ENCODE measurements at regions not wholly inside any gene's neighbourhood (a gene's known extent, or its start where the extent isn't known, plus 50 kb on each side); places are given as distances from the start of the nearest gene placed in this dataset.

DNA sequence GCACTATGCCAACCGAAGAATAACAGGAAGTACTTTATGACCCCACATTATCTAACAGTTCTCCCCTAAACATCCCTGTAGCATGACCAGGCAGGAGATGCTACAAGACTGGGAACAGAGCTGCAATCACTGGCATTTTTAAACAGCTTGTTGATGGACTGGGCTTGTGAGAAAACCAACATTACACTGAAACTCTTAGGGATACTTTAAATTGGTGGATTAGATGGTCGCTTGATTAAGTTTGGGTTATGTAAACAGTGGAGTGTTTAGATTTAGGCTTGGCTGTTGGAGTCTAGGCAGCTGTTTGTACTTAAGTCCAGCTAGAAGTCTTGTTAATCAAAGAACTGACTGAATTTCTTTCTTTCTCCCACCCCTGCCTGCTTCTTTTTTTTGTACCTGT lies 234.1 kb upstream of the BMP2 start:
- no peak for DNase-seq

DNA sequence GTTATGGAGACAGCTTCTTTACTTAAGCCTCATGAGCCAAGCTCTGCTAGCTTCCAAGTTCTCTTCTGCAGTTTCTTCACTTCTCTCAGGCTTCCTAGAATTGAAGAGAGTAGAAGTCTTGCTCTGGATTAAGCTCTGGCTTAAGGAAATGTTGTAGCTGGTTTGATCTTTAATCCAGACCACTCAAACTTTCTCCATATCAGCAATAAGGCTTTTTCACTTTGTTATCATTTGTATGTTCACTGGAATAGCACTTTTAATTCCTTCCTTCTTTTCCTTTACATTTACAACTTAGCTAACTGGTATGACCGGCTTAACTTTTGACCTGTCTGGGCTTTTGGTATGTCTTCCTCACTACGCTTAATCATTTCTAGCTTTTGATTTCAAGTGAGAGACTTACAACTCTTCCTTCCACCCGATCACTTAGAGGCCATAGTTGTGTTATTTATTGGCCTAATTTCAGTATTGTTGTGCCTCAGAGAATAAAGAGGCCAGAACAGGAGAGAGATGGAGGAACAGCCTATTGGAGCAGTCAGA lies 236.6 kb upstream of the BMP2 start:
- no peak for DNase-seq

DNA sequence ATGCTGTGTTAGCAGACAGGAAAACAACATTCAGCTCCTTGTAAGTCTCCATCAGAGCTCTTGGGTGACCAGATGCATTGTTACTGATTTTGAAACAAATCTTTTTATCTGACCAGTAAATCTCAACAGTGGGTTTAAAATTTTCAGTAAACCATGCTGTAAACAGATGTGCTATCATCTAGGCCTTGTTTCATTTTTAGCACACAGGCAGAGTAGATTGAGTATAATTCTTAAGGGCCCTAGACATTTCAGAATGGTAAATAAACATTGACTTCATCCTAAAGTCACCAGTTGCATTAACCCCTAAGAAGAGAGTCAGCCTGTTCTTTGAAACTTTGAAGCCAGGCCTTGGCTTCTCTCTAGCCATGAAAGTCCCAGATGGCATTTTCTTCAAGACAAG lies 237.2 kb upstream of the BMP2 start:
- no peak for DNase-seq

DNA sequence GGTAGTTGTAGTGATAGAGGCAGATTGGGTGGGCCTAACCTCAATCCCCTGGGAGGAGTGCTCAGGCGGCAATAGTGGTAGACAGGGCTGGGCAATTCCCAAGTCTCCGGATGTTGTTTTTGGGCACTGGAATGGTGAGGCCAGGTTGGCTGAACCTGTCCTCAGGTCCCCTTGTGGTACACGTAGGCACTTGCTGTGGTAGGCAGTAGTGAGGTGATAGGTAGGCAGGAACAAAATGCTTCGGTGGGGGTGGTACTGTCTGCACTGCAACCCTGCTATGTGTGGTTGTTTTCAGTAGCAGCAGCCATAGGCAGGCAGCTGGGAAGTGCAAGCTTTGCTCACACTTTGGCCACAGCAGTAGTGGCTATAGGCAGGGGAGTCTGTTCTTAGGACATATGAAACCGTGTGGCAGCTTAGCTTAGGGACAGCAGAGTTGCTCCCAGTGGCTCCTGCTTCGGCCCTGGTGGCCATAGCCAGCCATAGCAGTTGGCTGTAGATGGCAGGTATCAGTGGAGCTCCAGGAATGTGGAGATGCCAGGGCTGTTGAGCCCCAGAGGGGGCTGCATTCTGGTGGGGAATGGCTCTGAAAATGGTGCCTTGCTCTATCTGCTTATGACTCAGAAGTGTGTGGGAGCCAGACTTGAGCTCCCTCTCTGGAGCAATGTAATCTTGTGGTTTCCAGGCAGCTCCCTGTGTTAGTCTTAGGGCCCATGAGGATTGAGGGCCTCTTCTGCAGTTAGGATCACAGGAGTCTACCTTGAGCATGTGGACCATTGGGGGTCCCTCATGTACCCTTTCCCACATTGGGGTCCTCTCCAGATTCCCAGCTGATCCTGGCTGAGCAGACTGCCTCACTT lies 241.8 kb upstream of the BMP2 start:
- DNase-seq: no peak

- DNase-seq: no peak
Measured at GRCh38 chr20:6524305-6524704, 243.2 kb upstream of the BMP2 start.

DNA sequence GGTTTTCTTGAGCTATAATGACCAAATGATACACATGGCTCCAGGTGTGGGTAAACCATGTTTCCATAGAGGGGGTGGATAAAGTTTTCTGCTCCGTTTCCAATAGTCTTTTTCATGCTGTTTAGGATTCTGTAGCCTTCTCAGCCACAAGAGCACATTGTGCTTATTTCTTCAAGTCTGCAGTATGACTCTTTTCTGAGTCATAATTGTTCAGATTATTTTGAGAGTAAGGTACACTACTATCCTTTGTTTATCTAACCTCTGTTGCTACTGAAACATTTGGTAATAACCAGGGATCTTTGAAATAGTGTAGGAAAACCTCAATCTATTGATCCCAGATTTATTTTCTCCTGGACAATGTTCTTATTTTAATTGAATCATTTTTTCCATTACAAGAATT lies 247.9 kb upstream of the BMP2 start:
- DNase-seq: no peak

DNA sequence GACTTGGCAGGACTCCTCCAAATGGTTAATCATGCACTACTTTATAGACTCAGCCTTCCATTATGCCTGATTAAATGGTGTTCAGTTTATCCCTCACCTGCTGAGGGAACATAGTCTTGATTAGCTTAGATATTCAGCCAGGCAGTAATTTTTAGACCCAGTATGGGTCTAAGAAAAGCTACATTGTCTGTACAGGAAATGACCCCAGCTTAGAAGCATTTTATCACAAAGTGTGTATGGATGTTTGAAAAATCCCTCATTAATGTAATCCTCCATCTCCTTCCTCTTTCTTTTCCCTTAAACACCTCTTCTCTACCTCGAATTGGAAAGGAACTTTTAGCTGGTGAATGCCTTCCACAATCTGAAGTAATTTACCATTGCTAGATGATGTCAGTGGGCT lies 252.2 kb upstream of the BMP2 start:
- DNase-seq: no peak

GRCh38 chr20:6513599-6513998 lies 253.9 kb upstream of the BMP2 start:
- no peak for DNase-seq

GRCh38 chr20:6509374-6509773 lies 258.1 kb upstream of the BMP2 start:
- DNase-seq: no peak

DNA sequence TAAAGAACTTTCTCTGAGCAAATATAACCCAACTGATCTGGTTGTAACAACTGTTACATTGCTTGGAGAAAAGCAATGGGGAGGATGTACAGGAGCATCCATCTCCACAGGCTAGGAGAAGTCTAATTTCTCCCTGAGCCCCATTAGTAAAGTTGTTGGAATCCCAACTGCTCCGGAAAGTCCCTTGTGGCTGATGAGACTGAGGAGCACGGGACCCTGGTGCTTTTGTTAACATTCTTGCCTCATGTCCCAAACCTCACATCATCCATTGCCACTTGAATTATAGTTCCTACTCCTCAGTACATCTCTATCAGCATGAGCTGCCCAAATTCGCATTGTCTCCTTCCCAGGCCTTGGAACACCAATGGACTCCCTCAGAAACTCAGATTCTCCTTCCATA lies 260.6 kb upstream of the BMP2 start:
- no peak for DNase-seq

DNA sequence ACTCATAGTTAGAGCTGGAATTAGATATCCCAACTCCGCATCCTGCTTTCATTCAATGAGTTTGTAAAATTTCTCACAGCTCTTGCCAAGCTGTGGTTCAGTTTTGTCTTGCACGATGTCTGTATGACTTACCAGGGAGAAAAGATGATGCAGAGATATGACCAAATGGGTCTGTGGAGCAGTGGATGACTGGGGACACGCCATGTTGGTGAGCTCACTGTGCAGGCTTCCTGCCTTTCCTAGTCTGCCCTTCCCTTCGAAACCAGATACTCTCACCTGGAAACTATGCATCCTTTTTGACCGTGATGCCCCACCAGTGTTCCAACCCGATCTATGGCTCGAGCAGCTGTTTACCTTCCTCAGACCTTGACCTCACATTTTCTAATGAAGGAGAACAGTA lies 262.7 kb upstream of the BMP2 start:
- no peak for DNase-seq

- no peak for DNase-seq
Measured at GRCh38 chr20:6504179-6504578, 263.3 kb upstream of the BMP2 start.

DNA sequence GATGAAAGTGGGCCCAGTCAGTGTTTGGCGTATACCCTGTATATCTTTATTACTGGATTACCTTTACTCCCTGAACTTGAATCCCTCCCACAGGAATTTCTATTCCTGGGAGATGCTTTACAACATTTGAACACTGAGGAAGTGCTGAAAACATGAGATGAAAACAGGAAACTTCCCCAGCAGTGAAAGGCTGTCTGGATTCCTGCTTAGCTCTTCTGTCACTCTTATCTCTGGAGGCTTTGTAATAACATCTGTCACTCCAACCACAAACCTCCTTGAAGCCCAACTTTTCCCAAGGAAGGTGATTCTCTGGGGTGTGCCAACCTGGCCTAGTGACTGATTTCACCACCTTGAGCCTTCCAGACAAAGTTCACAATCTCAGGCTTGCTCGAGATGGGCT lies 264.5 kb upstream of the BMP2 start:
- DNase-seq: no peak

DNA sequence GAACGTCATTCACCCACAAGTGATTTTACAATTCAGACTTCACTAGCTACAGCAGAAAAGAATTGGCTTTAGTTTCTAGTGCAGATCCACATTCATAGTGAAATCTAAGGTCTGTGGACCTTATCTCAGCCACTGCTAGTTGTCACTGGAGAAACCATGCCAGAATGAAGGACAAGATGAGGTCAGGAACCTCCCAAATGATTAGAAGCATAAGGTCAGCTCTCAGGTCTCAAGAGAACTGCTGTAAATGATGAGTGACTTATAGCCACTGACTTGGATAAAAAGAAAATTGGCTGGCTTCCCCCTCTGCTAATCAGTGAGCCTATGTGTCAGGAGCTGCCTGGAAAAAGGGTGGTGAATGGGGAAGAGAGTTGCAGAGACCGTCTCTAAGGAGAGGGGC lies 265.3 kb upstream of the BMP2 start:
- DNase-seq: no peak

DNA sequence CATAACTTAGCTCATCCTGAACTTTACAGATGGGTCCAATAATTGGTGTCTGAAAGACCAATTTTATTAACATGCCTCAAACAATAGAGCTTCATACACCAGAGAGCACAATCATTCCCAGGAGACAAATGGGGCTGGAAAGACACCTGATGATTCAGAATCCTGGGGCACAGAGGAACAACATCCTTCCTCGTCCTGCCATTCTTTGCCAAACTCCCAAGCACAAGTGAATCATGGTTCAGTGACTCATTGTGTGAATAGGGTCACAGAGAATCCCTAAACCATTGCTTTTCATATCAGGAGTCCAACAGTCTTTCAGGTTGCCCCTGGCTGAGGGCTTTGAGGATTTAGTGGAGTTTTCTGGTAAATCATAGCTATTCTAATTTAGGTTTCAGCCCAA lies 266.4 kb upstream of the BMP2 start:
- peak; percentile 1 for DNase-seq

GRCh38 chr20:6499566-6499965 lies 267.9 kb upstream of the BMP2 start:
- no peak for DNase-seq

GRCh38 chr20:6496874-6497273 lies 270.6 kb upstream of the BMP2 start:
- DNase-seq: no peak

GRCh38 chr20:6495907-6496306 lies 271.6 kb upstream of the BMP2 start:
- no peak for DNase-seq

DNA sequence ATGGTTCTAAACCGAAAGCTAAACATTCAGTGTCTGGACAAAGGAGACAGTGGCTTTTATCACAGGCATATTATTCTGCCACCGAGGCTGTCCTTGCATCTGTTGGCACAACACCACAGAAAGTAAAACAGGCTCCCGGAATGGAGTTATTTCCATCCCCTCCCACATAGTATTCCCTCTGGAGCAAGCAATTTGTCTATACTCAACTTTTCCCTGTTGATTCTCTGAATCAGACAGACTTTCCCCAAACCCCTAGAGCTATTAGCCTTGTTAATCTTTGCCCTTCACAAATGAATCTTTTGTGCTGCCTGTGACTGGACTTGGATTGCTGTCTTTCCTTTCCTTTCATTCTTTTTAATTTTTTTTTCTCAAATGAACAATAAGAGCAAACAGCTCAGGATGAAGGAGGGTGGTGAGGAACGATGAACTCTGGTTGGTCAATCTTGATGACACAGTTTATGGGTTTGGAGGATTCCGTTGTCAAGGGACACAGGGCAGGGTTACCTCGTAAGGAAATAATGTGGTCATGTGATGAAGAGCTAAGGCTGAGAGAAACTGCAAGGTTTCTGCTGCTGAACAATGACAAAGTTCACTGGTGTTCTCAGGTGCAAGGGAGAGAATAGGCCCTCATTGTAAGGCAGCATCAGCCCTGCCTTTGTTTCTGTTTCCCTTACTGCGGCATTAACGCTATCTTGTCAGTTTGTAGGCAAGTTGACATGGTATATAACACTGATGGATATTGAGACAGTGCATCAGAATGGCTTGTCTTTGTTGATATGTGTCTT lies 275.0 kb upstream of the BMP2 start:
- DNase-seq: no peak

DNA sequence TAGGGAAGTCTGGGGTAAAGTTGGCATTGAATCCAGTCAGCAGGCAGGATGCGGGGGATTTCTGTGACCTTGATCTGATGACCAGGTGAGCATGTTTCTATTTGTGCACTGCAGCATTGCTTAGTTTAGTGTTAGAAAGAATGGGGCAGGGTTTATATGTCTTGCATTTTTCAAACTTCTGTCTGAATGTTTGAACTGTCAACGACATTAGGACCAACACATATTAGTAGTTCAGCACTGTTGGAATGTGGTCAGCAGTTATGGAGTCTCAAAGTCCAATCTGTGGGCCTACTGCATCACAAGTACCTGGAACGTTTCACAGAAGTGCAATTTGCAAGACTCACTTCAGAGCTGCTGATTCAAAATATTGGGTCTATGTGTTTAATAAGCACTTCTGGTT lies 276.6 kb upstream of the BMP2 start:
- DNase-seq: no peak

DNA sequence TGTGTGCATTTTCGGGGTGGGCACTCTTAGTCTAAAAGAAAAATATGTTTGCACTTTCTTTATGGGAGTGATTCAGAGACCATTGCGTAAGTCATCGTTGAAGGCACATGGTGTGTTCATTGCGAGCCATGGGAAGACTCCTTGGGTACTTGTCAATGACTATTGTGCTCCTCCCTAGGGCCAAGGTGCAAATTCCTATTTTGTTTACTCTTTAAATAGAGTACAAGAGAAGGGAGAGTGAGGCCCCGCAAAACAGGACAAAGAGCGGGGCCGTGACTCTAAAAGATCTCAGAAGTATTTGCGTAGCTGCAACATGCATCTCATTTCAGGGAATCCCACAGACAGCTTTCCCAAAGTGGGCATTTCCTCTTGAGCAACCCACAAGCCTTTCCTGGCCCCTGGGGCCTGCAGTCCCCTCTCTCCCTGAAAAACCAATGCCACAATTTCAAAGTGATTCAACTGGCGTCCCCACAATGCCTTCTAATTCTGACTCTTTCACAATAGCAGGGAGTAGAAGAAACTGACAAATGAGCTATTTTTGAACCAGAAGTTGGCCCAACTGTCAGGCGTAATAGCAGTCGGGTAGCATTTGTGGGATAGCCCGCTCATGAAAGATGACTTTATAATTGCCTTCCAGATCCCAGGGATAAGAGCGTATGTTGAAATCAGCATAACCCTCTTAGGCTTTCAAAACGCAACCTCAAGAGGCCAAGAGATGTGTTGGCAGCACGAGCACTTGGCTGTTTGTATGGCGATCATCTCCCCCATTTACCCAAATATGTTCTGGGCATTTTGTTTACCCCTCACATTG lies 277.9 kb upstream of the BMP2 start:
- DNase-seq: peak; percentile 17

DNA sequence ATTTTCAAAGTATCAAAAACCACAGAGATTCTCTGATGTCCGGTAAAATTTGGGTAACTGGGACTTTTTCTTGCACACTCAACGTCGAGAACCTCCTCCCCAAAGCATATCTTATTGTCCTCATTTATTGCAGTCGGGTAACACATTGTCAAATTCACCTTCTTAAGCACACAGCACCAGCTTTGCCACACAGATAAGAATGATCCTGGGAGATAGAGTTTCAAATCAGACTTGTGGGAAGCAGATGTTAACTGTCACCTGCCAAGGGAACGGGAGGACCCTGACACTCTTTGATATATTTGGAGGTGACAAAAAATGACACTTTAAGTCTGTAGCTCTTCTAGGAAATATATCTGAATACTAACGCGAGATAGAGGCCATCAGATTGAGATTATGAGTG lies 282.1 kb upstream of the BMP2 start:
- DNase-seq: no peak

- DNase-seq: no peak
Measured at GRCh38 chr20:6483727-6484126, 283.8 kb upstream of the BMP2 start.

Measured in suppressor macrophage treated with lipopolysaccharide for 4 hours (primary cell).